22Rv1 (cell line): ENCODE measurements at regions not wholly inside any gene's neighbourhood (a gene's known extent, or its start where the extent isn't known, plus 50 kb on each side); places are given as distances from the start of the nearest gene placed in this dataset.

ENCODE experiments used
- ZFX ChIP-seq: fragments of 450-650 bp; IDR thresholded peaks from 2 replicates; pipeline ENCODE4 v1.6.1; 2017; ENCODE audit warnings: antibody characterized with exemption, borderline replicate concordance
- TF ChIP-seq, protein P1 (sequence below): fragments of 450-650 bp; IDR thresholded peaks from 2 replicates; pipeline ENCODE4 v1.5.1; 2017; ENCODE audit warnings: mild to moderate bottlenecking

- TF ChIP-seq, protein P1, sequence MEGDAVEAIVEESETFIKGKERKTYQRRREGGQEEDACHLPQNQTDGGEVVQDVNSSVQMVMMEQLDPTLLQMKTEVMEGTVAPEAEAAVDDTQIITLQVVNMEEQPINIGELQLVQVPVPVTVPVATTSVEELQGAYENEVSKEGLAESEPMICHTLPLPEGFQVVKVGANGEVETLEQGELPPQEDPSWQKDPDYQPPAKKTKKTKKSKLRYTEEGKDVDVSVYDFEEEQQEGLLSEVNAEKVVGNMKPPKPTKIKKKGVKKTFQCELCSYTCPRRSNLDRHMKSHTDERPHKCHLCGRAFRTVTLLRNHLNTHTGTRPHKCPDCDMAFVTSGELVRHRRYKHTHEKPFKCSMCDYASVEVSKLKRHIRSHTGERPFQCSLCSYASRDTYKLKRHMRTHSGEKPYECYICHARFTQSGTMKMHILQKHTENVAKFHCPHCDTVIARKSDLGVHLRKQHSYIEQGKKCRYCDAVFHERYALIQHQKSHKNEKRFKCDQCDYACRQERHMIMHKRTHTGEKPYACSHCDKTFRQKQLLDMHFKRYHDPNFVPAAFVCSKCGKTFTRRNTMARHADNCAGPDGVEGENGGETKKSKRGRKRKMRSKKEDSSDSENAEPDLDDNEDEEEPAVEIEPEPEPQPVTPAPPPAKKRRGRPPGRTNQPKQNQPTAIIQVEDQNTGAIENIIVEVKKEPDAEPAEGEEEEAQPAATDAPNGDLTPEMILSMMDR: no peak
- TF ChIP-seq ZFX: no peak
Measured at GRCh38 chr2:128686497-128686859, 367.8 kb upstream of the HS6ST1 start.
